ENCODE measurements at regions not wholly inside any gene's neighbourhood (a gene's known extent, or its start where the extent isn't known, plus 50 kb on each side); places are given as distances from the start of the nearest gene placed in this dataset.

GRCh38 chrX:71000139-71000538 is 68.0 kb downstream of the SNX12 start:
- Histone ChIP-seq H3K36me3 (no peaks in the 10 kb centered on the region), H3K27me3 (no peaks in the 10 kb centered on the region), H3K27ac (replicated peaks in 1 of 4) (no peak overlapping the region), H3K4me1 (no peaks in the 10 kb centered on the region), H3K4me3 (no peak overlapping the region), H3K9me3 (no peaks in the 10 kb centered on the region)
- intact Hi-C loops (cut with DNase I): no loop called here
- no peak for TF ChIP-seq CTCF (IDR thresholded peaks at IDR 0.05)
- TF ChIP-seq POLR2A (IDR thresholded peaks at IDR 0.05; ENCODE audit: low read depth): no peak
- no peak for TF ChIP-seq POLR2AphosphoS5 (IDR thresholded peaks at IDR 0.05)
- no peak for TF ChIP-seq EP300 (IDR thresholded peaks at IDR 0.05)
- WGBS: 45% methylated on average over 1 of the region's 1 CpG
- no peak for DNase-seq (ENCODE audit: extremely low spot score)

GRCh38 chrX:70998411-70999027 is 67.6 kb upstream of the SLC7A3 start:
- intact Hi-C loops (cut with DNase I): loop anchor here (10.0 kb wide), 2 partner anchors 126 to 176 kb away; no protein-coding TSS in a partner anchor
- Histone ChIP-seq H3K36me3 (no peaks in the 10 kb centered on the region), H3K27ac (replicated peaks in 1 of 4) (no peak overlapping the region), H3K4me3 (no peak overlapping the region), H3K4me1 (no peaks in the 10 kb centered on the region), H3K27me3 (no peaks in the 10 kb centered on the region), H3K9me3 (no peaks in the 10 kb centered on the region)
- DNase-seq (ENCODE audit: extremely low spot score): no peak
- TF ChIP-seq EP300 (IDR thresholded peaks at IDR 0.05) (no peak), CTCF (IDR thresholded peaks at IDR 0.05) (peak in 1 of 3 experiments; percentile 28)
- 30% methylated on average over 7 of the region's 7 CpGs for WGBS

- DNase-seq (ENCODE audit: extremely low spot score): no peak
- Histone ChIP-seq H3K27ac (replicated peaks in 1 of 4) (no peak overlapping the region), H3K9me3 (peaks cover 0 to 13% (median 0%) of the 10 kb centered on the region in 4 donors), H3K4me1 (no peaks in the 10 kb centered on the region), H3K4me3 (no peak overlapping the region), H3K36me3 (no peaks in the 10 kb centered on the region), H3K27me3 (no peaks in the 10 kb centered on the region)
- 74% methylated on average over 5 of the region's 5 CpGs for WGBS
- TF ChIP-seq POLR2A (IDR thresholded peaks at IDR 0.05; ENCODE audit: low read depth): no peak
- no peak for TF ChIP-seq POLR2AphosphoS5 (IDR thresholded peaks at IDR 0.05)
- TF ChIP-seq EP300 (IDR thresholded peaks at IDR 0.05): no peak
- TF ChIP-seq CTCF (IDR thresholded peaks at IDR 0.05): no peak
- intact Hi-C loops (cut with DNase I): loop anchor here (10.0 kb wide), 2 partner anchors 129 to 179 kb away; no protein-coding TSS in a partner anchor
Observed at GRCh38 chrX:70995338-70995737, 64.4 kb upstream of the SLC7A3 start.

GRCh38 chrX:70988425-70988824 is 57.5 kb upstream of the SLC7A3 start:
- peaks cover 0 to 13% (median 0%) of the 10 kb centered on the region in 4 donors for H3K9me3 ChIP-seq
- no peak overlapping the region for H3K4me3 ChIP-seq
- no peaks in the 10 kb centered on the region for H3K27me3 ChIP-seq
- no peaks in the 10 kb centered on the region for H3K36me3 ChIP-seq
- H3K27ac ChIP-seq (replicated peaks in 1 of 4): no peak overlapping the region
- TF ChIP-seq POLR2A (IDR thresholded peaks at IDR 0.05; ENCODE audit: low read depth) (no peak), POLR2AphosphoS5 (IDR thresholded peaks at IDR 0.05) (no peak), CTCF (IDR thresholded peaks at IDR 0.05) (no peak), EP300 (IDR thresholded peaks at IDR 0.05) (no peak)
- no peaks in the 10 kb centered on the region for H3K4me1 ChIP-seq
- 85% methylated on average over 7 of the region's 7 CpGs for WGBS
- DNase-seq (ENCODE audit: extremely low spot score): no peak
- intact Hi-C loops (cut with DNase I): no loop called here

Measured in esophagus muscularis mucosa (tissue), 4 donors.